ACC112 (cell line): ENCODE measurements at regions not wholly inside any gene's neighbourhood (a gene's known extent, or its start where the extent isn't known, plus 50 kb on each side); places are given as distances from the start of the nearest gene placed in this dataset.

ENCODE experiments used
- H2AFZ ChIP-seq: fragments of 200-600 bp; sonication (generic); one replicate; pipeline ENCODE4 v1.6.0; 2017; ENCODE audit warnings: antibody characterized with exemption, low read length; ENCODE audit not compliant: unreplicated experiment
- H3K27ac ChIP-seq: fragments of 200-600 bp; sonication (generic); 2 replicates; pipeline ENCODE4 v1.5.1; 2014; ENCODE audit warnings: low read depth, mild to moderate bottlenecking, antibody characterized with exemption, low read length, moderate library complexity
- H3K27me3 ChIP-seq: fragments of 200-600 bp; sonication (generic); 2 replicates; pipeline ENCODE4 v1.6.1; 2014; ENCODE audit warnings: mild to moderate bottlenecking, antibody characterized with exemption, low read length, moderate library complexity, mixed read lengths; ENCODE audit not compliant: insufficient read depth
- H3K36me3 ChIP-seq: fragments of 200-600 bp; sonication (generic); 2 replicates; pipeline ENCODE4 v1.6.1; 2016; ENCODE audit warnings: mild to moderate bottlenecking, antibody characterized with exemption, low read length, moderate library complexity, mixed read lengths; ENCODE audit not compliant: insufficient read depth
- H3K4me1 ChIP-seq: fragments of 200-600 bp; sonication (generic); one replicate; pipeline ENCODE4 v1.6.1; 2016; ENCODE audit warnings: low read length, mixed read lengths; ENCODE audit not compliant: insufficient read depth, unreplicated experiment, control insufficient read depth
- H3K4me3 ChIP-seq: fragments of 200-600 bp; sonication (generic); 2 replicates; pipeline ENCODE4 v1.5.1; 2014; ENCODE audit warnings: mild to moderate bottlenecking, low read depth, low read length
- H3K79me2 ChIP-seq: fragments of 200-600 bp; sonication (generic); one replicate; pipeline ENCODE4 v1.6.0; 2016; ENCODE audit warnings: low read length; ENCODE audit not compliant: control insufficient read depth, unreplicated experiment, insufficient read depth

- Histone ChIP-seq H3K36me3 (no peaks in the 10 kb centered on the region), H3K4me1 (peaks cover 5% of the 10 kb centered on the region), H3K4me3 (no peak overlapping the region), H2AFZ (no peak overlapping the region), H3K27ac (no peak overlapping the region), H3K79me2 (no peaks in the 10 kb centered on the region), H3K27me3 (no peaks in the 10 kb centered on the region)
These were observed 842.9 kb upstream of the ADGRL4 start for GRCh38 chr1:79849388-79849787.

- Histone ChIP-seq H3K36me3 (no peaks in the 10 kb centered on the region), H3K27ac (no peak overlapping the region), H2AFZ (no peak overlapping the region), H3K27me3 (no peaks in the 10 kb centered on the region), H3K79me2 (no peaks in the 10 kb centered on the region), H3K4me3 (no peak overlapping the region), H3K4me1 (peaks cover 5% of the 10 kb centered on the region)
These were observed 841.8 kb upstream of the ADGRL4 start for GRCh38 chr1:79848316-79848715.

GRCh38 chr1:79847700-79848099, 841.2 kb upstream of the ADGRL4 start:
- Histone ChIP-seq H2AFZ (no peak overlapping the region), H3K27me3 (no peaks in the 10 kb centered on the region), H3K27ac (no peak overlapping the region), H3K4me1 (peaks cover 5% of the 10 kb centered on the region), H3K36me3 (no peaks in the 10 kb centered on the region), H3K79me2 (no peaks in the 10 kb centered on the region), H3K4me3 (no peak overlapping the region)

GRCh38 chr1:79845936-79846335, 839.4 kb upstream of the ADGRL4 start:
- Histone ChIP-seq H3K27me3 (no peaks in the 10 kb centered on the region), H3K27ac (no peak overlapping the region), H3K4me1 (peaks cover 5% of the 10 kb centered on the region), H3K36me3 (no peaks in the 10 kb centered on the region), H3K79me2 (no peaks in the 10 kb centered on the region), H2AFZ (peak overlapping the region; percentile 39), H3K4me3 (no peak overlapping the region)

DNA sequence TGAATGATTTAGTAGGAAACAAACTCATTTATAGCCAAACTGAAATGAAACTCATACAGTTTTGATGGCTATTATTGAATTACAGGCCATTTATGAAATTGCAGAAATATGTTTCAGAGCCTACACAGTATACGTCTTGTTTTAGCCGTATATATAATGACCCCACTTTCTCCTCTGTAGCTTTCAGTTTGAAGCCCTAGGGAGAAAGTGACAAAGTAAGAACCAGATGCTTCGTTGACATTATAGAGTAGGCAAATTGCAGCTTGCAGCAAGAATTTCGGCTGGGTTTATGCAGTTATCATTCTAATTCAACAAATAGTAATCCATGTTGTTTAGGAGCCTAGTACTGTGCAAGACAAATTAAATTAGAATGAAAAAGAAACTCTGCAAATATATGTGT, 836.3 kb upstream of the ADGRL4 start:
- no peak overlapping the region for H3K4me3 ChIP-seq
- H3K36me3 ChIP-seq: no peaks in the 10 kb centered on the region
- no peaks in the 10 kb centered on the region for H3K79me2 ChIP-seq
- no peak overlapping the region for H3K27ac ChIP-seq
- H3K4me1 ChIP-seq: peaks cover 5% of the 10 kb centered on the region
- H3K27me3 ChIP-seq: no peaks in the 10 kb centered on the region
- peak overlapping the region; percentile 66 for H2AFZ ChIP-seq

DNA sequence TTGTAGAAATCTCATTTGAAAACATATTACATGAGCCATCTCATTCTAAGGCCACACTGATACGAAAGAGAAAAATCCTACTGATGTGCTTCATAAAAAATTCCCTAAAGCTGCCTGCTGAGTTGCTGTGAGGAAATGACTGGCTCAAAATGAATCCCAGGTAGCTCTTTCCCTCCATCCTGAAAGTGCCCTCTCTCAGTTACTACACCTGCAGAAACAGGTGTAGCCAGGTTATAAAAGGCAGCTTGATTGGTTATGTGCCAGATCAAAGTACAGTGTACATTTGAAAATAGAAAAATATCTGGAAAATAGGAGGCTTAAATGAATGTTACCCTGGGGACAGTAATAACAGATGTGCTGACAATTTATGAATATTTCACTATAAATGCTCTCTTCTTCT, 833.4 kb upstream of the ADGRL4 start:
- H3K79me2 ChIP-seq: no peaks in the 10 kb centered on the region
- no peak overlapping the region for H3K27ac ChIP-seq
- no peaks in the 10 kb centered on the region for H3K27me3 ChIP-seq
- H3K4me1 ChIP-seq: no peaks in the 10 kb centered on the region
- H3K4me3 ChIP-seq: no peak overlapping the region
- H3K36me3 ChIP-seq: no peaks in the 10 kb centered on the region
- no peak overlapping the region for H2AFZ ChIP-seq

DNA sequence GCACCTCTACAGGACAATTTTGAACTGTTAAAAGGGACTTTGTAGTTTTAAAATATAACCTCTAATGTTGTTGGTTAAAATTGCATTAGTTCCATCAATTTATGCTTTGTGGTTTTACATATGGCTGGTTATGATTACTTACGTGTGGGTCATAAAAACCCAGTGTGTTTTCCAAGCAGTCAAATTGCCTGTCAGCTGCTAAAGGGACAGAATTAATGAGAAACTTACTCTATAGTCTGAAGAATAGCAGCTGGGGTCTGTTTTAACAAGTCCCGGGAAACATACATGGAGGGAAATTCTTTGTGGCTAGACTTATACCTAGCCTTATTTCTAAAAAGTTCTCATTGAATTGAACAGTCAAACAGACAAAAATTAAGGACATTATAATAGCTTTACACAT, 820.9 kb upstream of the ADGRL4 start:
- H3K4me1 ChIP-seq: no peaks in the 10 kb centered on the region
- no peaks in the 10 kb centered on the region for H3K79me2 ChIP-seq
- H3K36me3 ChIP-seq: no peaks in the 10 kb centered on the region
- no peak overlapping the region for H2AFZ ChIP-seq
- no peaks in the 10 kb centered on the region for H3K27me3 ChIP-seq
- H3K27ac ChIP-seq: no peak overlapping the region
- no peak overlapping the region for H3K4me3 ChIP-seq

- Histone ChIP-seq H3K79me2 (no peaks in the 10 kb centered on the region), H3K4me1 (no peaks in the 10 kb centered on the region), H2AFZ (no peak overlapping the region), H3K36me3 (no peaks in the 10 kb centered on the region), H3K27me3 (no peaks in the 10 kb centered on the region), H3K4me3 (no peak overlapping the region), H3K27ac (no peak overlapping the region)
These were observed 819.0 kb upstream of the ADGRL4 start for GRCh38 chr1:79825551-79825950.

GRCh38 chr1:79822053-79822452, 815.5 kb upstream of the ADGRL4 start:
- Histone ChIP-seq H3K79me2 (no peaks in the 10 kb centered on the region), H3K36me3 (no peaks in the 10 kb centered on the region), H3K27me3 (no peaks in the 10 kb centered on the region), H3K4me3 (no peak overlapping the region), H2AFZ (no peak overlapping the region), H3K27ac (no peak overlapping the region), H3K4me1 (no peaks in the 10 kb centered on the region)

DNA sequence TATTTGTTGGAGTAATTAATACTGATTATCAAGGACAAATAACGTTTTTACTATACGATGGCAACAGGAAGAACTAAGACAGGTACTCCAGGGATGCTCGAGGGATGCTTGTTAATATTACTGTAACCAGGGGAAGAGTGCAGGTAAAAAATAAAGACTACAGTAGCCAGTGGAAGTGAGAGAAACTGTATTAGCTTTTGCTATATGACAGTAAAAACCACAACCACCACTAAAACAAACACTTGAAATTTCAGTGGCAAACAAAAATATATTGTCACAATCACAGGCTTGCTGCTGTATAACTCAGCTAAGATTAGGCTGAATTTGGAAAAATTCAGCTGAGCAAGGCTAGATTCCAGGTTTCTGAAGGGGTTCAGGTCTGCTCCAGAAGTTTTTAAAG, 812.6 kb upstream of the ADGRL4 start:
- Histone ChIP-seq H3K4me1 (no peaks in the 10 kb centered on the region), H3K27ac (no peak overlapping the region), H3K4me3 (no peak overlapping the region), H3K79me2 (no peaks in the 10 kb centered on the region), H3K36me3 (no peaks in the 10 kb centered on the region), H2AFZ (no peak overlapping the region), H3K27me3 (no peaks in the 10 kb centered on the region)

DNA sequence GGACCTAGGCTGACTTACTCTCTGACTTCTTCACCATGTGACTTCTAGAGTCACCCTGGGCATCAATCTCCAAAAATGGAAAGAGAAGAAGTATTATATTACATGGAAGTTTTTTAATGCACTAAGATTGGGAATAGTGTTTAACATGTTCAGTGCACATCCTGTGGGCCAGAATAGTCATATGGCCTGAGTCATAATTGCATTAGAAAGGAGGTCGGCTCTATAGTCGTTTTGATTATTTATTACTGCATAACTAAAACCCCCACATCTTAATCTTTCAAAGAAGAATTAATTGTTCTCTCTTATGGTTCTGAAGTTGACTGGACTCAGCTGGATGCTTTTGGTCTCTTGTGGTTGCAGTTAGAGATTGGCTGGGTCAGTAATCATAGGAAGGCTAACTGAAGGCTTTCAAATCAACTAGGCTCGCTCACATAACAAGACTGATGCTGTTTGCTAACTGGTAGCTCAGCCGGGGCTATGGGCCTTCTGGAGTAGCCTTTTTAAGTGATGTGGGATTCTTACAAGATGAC, 810.6 kb upstream of the ADGRL4 start:
- H3K36me3 ChIP-seq: no peaks in the 10 kb centered on the region
- no peaks in the 10 kb centered on the region for H3K79me2 ChIP-seq
- no peak overlapping the region for H3K27ac ChIP-seq
- H3K27me3 ChIP-seq: no peaks in the 10 kb centered on the region
- H2AFZ ChIP-seq: no peak overlapping the region
- no peak overlapping the region for H3K4me3 ChIP-seq
- H3K4me1 ChIP-seq: no peaks in the 10 kb centered on the region
